MM.1S (cell line): ENCODE measurements at regions not wholly inside any gene's neighbourhood (a gene's known extent, or its start where the extent isn't known, plus 50 kb on each side); places are given as distances from the start of the nearest gene placed in this dataset.
"Not testable (repeated sequence)": the region's sequence is repeated elsewhere in the genome, so short reads cannot be mapped to it uniquely, and the experiment has no call there.

Experiments used
- EZH2 ChIP-seq: fragments of 300-600 bp; sonication (generic); optimal IDR thresholded peaks from 2 replicates; pipeline ENCODE3; 2017; ENCODE audit warnings: low read depth, mild to moderate bottlenecking, antibody characterized with exemption, low read length, mixed read lengths
- EZH2phosphoT487 ChIP-seq: fragments of 300-600 bp; sonication (generic); IDR thresholded peaks from 2 replicates; pipeline ENCODE4 v1.6.1; 2018; ENCODE audit warnings: antibody characterized with exemption, low read length
- TF ChIP-seq, protein P1 (sequence below): fragments of 300-600 bp; sonication (generic); IDR thresholded peaks from 2 replicates; pipeline ENCODE4 v1.5.1; 2016; ENCODE audit warnings: antibody characterized with exemption, low read length, mixed read lengths

DNA sequence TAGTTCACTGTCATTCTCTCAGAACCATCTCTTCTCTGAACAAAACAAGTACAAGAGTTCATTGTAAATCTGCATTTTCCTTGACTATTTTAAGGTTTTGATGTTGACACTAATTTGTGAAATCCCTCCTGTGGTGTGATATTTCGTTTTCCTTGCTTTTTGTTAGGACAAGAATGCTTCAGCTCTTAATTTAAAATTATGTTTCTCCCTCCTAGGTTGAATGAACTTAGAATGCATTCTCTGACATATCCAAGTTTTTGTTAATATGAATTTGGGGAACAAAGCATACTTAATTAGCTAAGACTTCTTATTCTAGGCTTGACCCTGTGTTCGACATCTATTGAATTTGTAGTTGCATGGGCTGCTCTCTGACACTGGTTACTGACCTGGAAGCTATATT lies 508.7 kb downstream of the FOXD4L5 start:
- TF ChIP-seq EZH2phosphoT487, EZH2: not testable (repeated sequence)
- TF ChIP-seq, protein P1, sequence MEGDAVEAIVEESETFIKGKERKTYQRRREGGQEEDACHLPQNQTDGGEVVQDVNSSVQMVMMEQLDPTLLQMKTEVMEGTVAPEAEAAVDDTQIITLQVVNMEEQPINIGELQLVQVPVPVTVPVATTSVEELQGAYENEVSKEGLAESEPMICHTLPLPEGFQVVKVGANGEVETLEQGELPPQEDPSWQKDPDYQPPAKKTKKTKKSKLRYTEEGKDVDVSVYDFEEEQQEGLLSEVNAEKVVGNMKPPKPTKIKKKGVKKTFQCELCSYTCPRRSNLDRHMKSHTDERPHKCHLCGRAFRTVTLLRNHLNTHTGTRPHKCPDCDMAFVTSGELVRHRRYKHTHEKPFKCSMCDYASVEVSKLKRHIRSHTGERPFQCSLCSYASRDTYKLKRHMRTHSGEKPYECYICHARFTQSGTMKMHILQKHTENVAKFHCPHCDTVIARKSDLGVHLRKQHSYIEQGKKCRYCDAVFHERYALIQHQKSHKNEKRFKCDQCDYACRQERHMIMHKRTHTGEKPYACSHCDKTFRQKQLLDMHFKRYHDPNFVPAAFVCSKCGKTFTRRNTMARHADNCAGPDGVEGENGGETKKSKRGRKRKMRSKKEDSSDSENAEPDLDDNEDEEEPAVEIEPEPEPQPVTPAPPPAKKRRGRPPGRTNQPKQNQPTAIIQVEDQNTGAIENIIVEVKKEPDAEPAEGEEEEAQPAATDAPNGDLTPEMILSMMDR, result not testable (repeated sequence)
